Cardiac fibroblast (primary cell): ENCODE measurements at regions not wholly inside any gene's neighbourhood (a gene's known extent, or its start where the extent isn't known, plus 50 kb on each side); places are given as distances from the start of the nearest gene placed in this dataset.

Experiments
- DNase-seq, 2 donors: peaks; one replicate each; pipeline versions ENCODE4 v3.0.0 to v3.0.0-alpha.2; 2010; ENCODE audit warnings: low read depth in 2 of 2
- H3K4me3 ChIP-seq, 2 donors: replicated peaks in 1 of 2; 1 replicate in 1 of 2; 2 replicates in 1 of 2; pipeline ENCODE4 v1.5.1; 2011; ENCODE audit warnings: low read depth in 2 of 2, low read length in 2 of 2, mild to moderate bottlenecking in 2 of 2, moderate library complexity in 1 of 2
- CTCF ChIP-seq: IDR thresholded peaks from one replicate; pipeline ENCODE4 v1.5.1; 2011; ENCODE audit warnings: low read depth, mild to moderate bottlenecking, low read length, inconsistent platforms

GRCh38 chr18:67618061-67618460 is 101.5 kb upstream of the DSEL start:
- TF ChIP-seq CTCF = no peak

GRCh38 chr18:67615876-67616275 is 99.4 kb upstream of the DSEL start:
- no peak for TF ChIP-seq CTCF
- no peak for DNase-seq
- H3K4me3 ChIP-seq = no peak overlapping the region

More at GRCh38 chr18:67618061-67618460, 101.5 kb upstream of the DSEL start:
- H3K4me3 ChIP-seq = no peak overlapping the region
- no peak for DNase-seq

GRCh38 chr18:67613731-67614130 is 97.2 kb upstream of the DSEL start:
- no peak for DNase-seq
- no peak overlapping the region for H3K4me3 ChIP-seq
- no peak for TF ChIP-seq CTCF

GRCh38 chr18:67612281-67612680 is 95.8 kb upstream of the DSEL start:
- no peak for DNase-seq
- TF ChIP-seq CTCF = no peak
- no peak overlapping the region for H3K4me3 ChIP-seq

- peak; percentile 61 to 69 for DNase-seq
Observed at GRCh38 chr18:67608615-67609273, 92.2 kb upstream of the DSEL start.

GRCh38 chr18:67608191-67608590 is 91.7 kb upstream of the DSEL start:
- H3K4me3 ChIP-seq = no peak overlapping the region
- no peak for TF ChIP-seq CTCF
- peak in 1 of 2 donors; percentile 50 for DNase-seq

More at GRCh38 chr18:67608615-67609273, 92.2 kb upstream of the DSEL start:
- H3K4me3 ChIP-seq = no peak overlapping the region
- no peak for TF ChIP-seq CTCF
